ENCODE measurements at regions not wholly inside any gene's neighbourhood (a gene's known extent, or its start where the extent isn't known, plus 50 kb on each side); places are given as distances from the start of the nearest gene placed in this dataset.

DNA sequence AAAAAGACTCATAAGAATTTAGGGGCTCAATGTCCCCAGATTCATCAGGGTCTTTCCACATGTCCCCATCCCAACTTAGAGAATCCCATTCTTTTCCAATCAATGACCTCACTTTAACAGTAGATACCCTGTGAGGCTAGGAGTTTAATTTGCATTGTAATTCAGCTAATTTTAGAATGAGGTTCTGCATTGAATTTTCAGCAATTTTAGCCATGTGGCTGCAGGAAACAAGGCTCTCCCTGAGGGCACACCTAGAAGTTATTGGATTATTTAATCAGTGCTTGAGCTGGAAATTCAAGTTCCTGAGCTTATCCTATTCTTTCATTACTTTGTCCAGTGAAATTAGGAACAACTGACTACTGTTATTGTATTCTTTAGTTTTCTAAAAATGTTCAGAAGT, 433.8 kb downstream of the ADAMTS20 start:
- Histone ChIP-seq H3K27me3 (no peaks in the 10 kb centered on the region), H3K9me3 (no peaks in the 10 kb centered on the region), H3K4me3 (no peak overlapping the region), H3K4me1 (no peaks in the 10 kb centered on the region), H3K27ac (no peak overlapping the region), H3K36me3 (no peaks in the 10 kb centered on the region)
- no peak for TF ChIP-seq POLR2A (IDR thresholded peaks at IDR 0.05)
- TF ChIP-seq CTCF (IDR thresholded peaks at IDR 0.05): no peak
- no peak for DNase-seq

- Histone ChIP-seq H3K27me3 (no peaks in the 10 kb centered on the region), H3K9me3 (no peaks in the 10 kb centered on the region), H3K4me3 (no peak overlapping the region), H3K4me1 (no peaks in the 10 kb centered on the region), H3K27ac (no peak overlapping the region), H3K36me3 (no peaks in the 10 kb centered on the region)
- no peak for DNase-seq
- TF ChIP-seq CTCF (IDR thresholded peaks at IDR 0.05) (no peak), POLR2A (IDR thresholded peaks at IDR 0.05) (no peak)
Measured at GRCh38 chr12:43117226-43117930, 434.6 kb downstream of the ADAMTS20 start.

DNA sequence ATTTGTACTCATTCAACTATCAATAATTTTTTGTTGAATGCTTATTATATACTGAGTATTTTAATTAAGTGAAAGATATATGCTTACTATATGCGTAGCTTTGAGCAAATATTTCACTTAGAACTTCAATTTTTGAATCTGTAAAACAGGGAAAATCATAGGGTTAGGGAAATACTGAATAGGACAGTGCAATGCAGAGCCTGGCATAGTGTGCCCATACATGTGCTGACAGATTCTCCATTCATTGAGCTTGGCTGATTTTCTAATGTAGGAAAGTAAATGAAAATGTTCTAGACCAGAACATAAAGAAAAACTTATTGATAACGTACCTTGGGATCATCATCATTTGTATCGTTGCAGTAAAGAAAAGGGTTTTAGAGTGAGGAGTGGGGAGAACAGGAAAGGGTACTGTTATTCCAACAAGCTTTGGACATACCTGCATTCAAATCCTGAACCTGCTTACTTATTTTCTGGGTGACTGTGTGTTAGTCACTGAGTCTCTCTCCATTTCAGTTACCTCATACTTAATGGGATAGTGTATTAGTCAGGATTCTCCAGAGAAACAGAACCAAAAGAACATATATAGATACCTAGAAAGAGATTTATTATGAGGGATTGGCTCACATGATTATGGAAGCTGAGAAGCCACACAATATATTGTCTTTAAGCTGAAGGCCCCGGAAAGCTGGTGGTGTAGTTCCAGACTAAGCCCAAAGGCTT, 436.4 kb downstream of the ADAMTS20 start:
- DNase-seq: no peak
- H3K27ac ChIP-seq: no peak overlapping the region

DNA sequence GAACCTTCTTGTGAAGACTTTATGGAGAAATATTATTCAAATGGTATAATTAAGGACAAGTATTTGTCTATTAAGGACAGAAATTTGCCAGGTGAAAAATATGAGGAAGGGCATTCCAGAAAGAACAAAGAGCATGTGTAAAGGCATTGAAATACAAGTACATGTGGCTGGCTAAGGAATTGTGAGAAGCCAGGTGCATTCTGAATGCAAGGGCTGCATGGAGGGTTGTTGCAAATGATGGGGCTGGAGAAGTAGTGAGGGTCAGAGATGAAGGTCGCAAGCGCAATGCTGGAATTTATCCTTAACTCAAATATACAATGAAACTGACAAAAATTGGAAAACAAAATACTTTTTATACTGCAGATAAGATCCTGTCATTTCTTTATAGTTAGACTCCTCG, 437.7 kb downstream of the ADAMTS20 start:
- TF ChIP-seq POLR2A (IDR thresholded peaks at IDR 0.05): no peak
- TF ChIP-seq CTCF (IDR thresholded peaks at IDR 0.05): no peak
- Histone ChIP-seq H3K4me1 (no peaks in the 10 kb centered on the region), H3K27ac (no peak overlapping the region), H3K4me3 (no peak overlapping the region), H3K36me3 (no peaks in the 10 kb centered on the region), H3K27me3 (no peaks in the 10 kb centered on the region), H3K9me3 (no peaks in the 10 kb centered on the region)
- DNase-seq: no peak

More for the DNA sequence above, 436.4 kb downstream of the ADAMTS20 start:
- H3K9me3 ChIP-seq: no peaks in the 10 kb centered on the region
- no peaks in the 10 kb centered on the region for H3K4me1 ChIP-seq
- H3K4me3 ChIP-seq: no peak overlapping the region
- H3K36me3 ChIP-seq: no peaks in the 10 kb centered on the region
- H3K27me3 ChIP-seq: no peaks in the 10 kb centered on the region
- no peak for TF ChIP-seq CTCF (IDR thresholded peaks at IDR 0.05)
- TF ChIP-seq POLR2A (IDR thresholded peaks at IDR 0.05): no peak

DNA sequence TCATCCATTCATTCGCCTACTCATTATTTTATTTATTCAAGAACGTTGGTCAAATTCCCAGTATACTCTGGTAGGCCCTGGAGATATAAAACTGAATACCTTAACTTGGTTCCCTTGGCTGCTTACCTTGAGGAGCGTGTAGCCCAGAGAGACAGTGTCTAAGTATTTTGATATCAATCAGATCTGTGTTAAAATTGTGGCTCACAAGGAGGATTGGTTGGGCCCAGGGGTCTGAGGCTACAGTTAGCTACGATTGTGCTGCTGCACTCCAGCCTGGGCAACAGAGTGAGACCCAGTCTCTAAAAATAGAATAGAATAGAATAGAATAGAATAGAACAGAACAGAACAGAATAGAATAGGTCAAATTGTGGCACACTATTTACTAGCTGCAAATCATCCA, 438.4 kb downstream of the ADAMTS20 start:
- no peak for DNase-seq
- Histone ChIP-seq H3K9me3 (no peaks in the 10 kb centered on the region), H3K4me3 (no peak overlapping the region), H3K27me3 (no peaks in the 10 kb centered on the region), H3K36me3 (no peaks in the 10 kb centered on the region), H3K4me1 (no peaks in the 10 kb centered on the region), H3K27ac (no peak overlapping the region)
- no peak for TF ChIP-seq CTCF (IDR thresholded peaks at IDR 0.05)
- no peak for TF ChIP-seq POLR2A (IDR thresholded peaks at IDR 0.05)

Data from Peyer's patch (tissue), 4 donors.